MM.1S (cell line): ENCODE measurements at regions not wholly inside any gene's neighbourhood (a gene's known extent, or its start where the extent isn't known, plus 50 kb on each side); places are given as distances from the start of the nearest gene placed in this dataset.

Experiments used
- DNase-seq: peaks from one replicate; pipeline ENCODE4 v3.0.0-alpha.2; 2015
- H2AFZ ChIP-seq: fragments of 300-600 bp; sonication (generic); 2 replicates; pipeline ENCODE4 v1.6.0; 2016; ENCODE audit warnings: antibody characterized with exemption, low read length
- H3F3A ChIP-seq: fragments of 300-600 bp; sonication (generic); 2 replicates; pipeline ENCODE4 v1.6.1; 2016; ENCODE audit warnings: mild to moderate bottlenecking, antibody characterized with exemption, low read length, moderate library complexity, mixed read lengths; ENCODE audit not compliant: insufficient read depth
- H3K27ac ChIP-seq: fragments of 300-600 bp; sonication (generic); 2 replicates; pipeline ENCODE4 v1.5.1; 2016; ENCODE audit warnings: mild to moderate bottlenecking, low read length
- H3K27me3 ChIP-seq: fragments of 300-600 bp; sonication (generic); replicated peaks from 2 replicates; pipeline ENCODE4 v1.6.0; 2016; ENCODE audit warnings: low read length; ENCODE audit not compliant: insufficient read depth
- H3K36me3 ChIP-seq: fragments of 300-600 bp; sonication (generic); replicated peaks from 2 replicates; pipeline ENCODE4 v1.6.1; 2016; ENCODE audit warnings: mild to moderate bottlenecking, low read length, mixed read lengths; ENCODE audit not compliant: insufficient read depth
- H3K4me1 ChIP-seq: fragments of 300-600 bp; sonication (generic); 2 replicates; pipeline ENCODE4 v1.6.1; 2016; ENCODE audit warnings: low read length, mixed read lengths
- H3K4me2 ChIP-seq: fragments of 300-600 bp; sonication (generic); 2 replicates; pipeline ENCODE4 v1.6.0; 2016; ENCODE audit warnings: low read depth, low read length
- H3K4me3 ChIP-seq: fragments of 300-600 bp; sonication (generic); 2 replicates; pipeline ENCODE4 v1.5.1; 2016; ENCODE audit warnings: low read length, mixed read lengths
- H3K79me2 ChIP-seq: fragments of 300-600 bp; sonication (generic); 2 replicates; pipeline ENCODE4 v1.6.1; 2016; ENCODE audit warnings: mixed run types, low read length, mixed read lengths
- H3K9ac ChIP-seq: fragments of 300-600 bp; sonication (generic); 2 replicates; pipeline ENCODE4 v1.6.1; 2016; ENCODE audit warnings: low read length, mixed read lengths
- H3K9me2 ChIP-seq: fragments of 300-600 bp; sonication (generic); replicated peaks from 2 replicates; pipeline ENCODE4 v1.6.1; 2016; ENCODE audit warnings: mild to moderate bottlenecking, low read length, mixed read lengths; ENCODE audit not compliant: insufficient read depth
- H3K9me3 ChIP-seq: fragments of 300-600 bp; sonication (generic); replicated peaks from 2 replicates; pipeline ENCODE4 v1.6.1; 2016; ENCODE audit warnings: mild to moderate bottlenecking, low read length, mixed read lengths; ENCODE audit not compliant: insufficient read depth
- H4K20me1 ChIP-seq: fragments of 300-600 bp; sonication (generic); 2 replicates; pipeline ENCODE4 v1.6.1; 2016; ENCODE audit warnings: mild to moderate bottlenecking, low read length, moderate library complexity, mixed read lengths; ENCODE audit not compliant: insufficient read depth
- CTCF ChIP-seq: fragments of 300-600 bp; sonication (generic); IDR thresholded peaks from 2 replicates; pipeline ENCODE4 v1.5.1; 2016; ENCODE audit warnings: antibody characterized with exemption, low read length, mixed read lengths
- EZH2 ChIP-seq: fragments of 300-600 bp; sonication (generic); optimal IDR thresholded peaks from 2 replicates; pipeline ENCODE3; 2017; ENCODE audit warnings: low read depth, mild to moderate bottlenecking, antibody characterized with exemption, low read length, mixed read lengths
- EZH2phosphoT487 ChIP-seq: fragments of 300-600 bp; sonication (generic); IDR thresholded peaks from 2 replicates; pipeline ENCODE4 v1.6.1; 2018; ENCODE audit warnings: antibody characterized with exemption, low read length

GRCh38 chr6:33959661-33960344, 156.0 kb upstream of the MLN start:
- H3F3A ChIP-seq: no peaks in the 10 kb centered on the region
- no peak overlapping the region for H3K9ac ChIP-seq
- H3K27ac ChIP-seq: no peak overlapping the region
- peaks cover 54% of the 10 kb centered on the region for H3K27me3 ChIP-seq
- H4K20me1 ChIP-seq: no peaks in the 10 kb centered on the region
- no peaks in the 10 kb centered on the region for H3K9me2 ChIP-seq
- H3K4me3 ChIP-seq: no peak overlapping the region
- no peak overlapping the region for H2AFZ ChIP-seq
- no peaks in the 10 kb centered on the region for H3K9me3 ChIP-seq
- H3K79me2 ChIP-seq: no peaks in the 10 kb centered on the region
- no peak for DNase-seq
- no peaks in the 10 kb centered on the region for H3K4me1 ChIP-seq
- H3K4me2 ChIP-seq: no peak overlapping the region
- H3K36me3 ChIP-seq: no peaks in the 10 kb centered on the region
- TF ChIP-seq CTCF (no peak), EZH2phosphoT487 (no peak)

- Histone ChIP-seq H3K27ac (no peak overlapping the region), H3K4me3 (no peak overlapping the region), H3F3A (no peaks in the 10 kb centered on the region), H3K4me1 (no peaks in the 10 kb centered on the region), H2AFZ (no peak overlapping the region), H3K9me3 (no peaks in the 10 kb centered on the region), H4K20me1 (no peaks in the 10 kb centered on the region), H3K9me2 (no peaks in the 10 kb centered on the region), H3K36me3 (no peaks in the 10 kb centered on the region), H3K9ac (no peak overlapping the region), H3K4me2 (no peak overlapping the region), H3K79me2 (no peaks in the 10 kb centered on the region), H3K27me3 (peaks cover 54% of the 10 kb centered on the region)
- TF ChIP-seq EZH2phosphoT487: no peak
- no peak for TF ChIP-seq EZH2
- TF ChIP-seq CTCF: no peak
- no peak for DNase-seq
These were observed 155.5 kb upstream of the MLN start for GRCh38 chr6:33959329-33959651.

GRCh38 chr6:33958526-33959328, 154.9 kb upstream of the MLN start:
- no peak overlapping the region for H3K27ac ChIP-seq
- H3K4me3 ChIP-seq: no peak overlapping the region
- H3K9me2 ChIP-seq: no peaks in the 10 kb centered on the region
- no peaks in the 10 kb centered on the region for H3K36me3 ChIP-seq
- no peak overlapping the region for H2AFZ ChIP-seq
- no peaks in the 10 kb centered on the region for H4K20me1 ChIP-seq
- no peaks in the 10 kb centered on the region for H3K79me2 ChIP-seq
- no peak overlapping the region for H3K4me2 ChIP-seq
- TF ChIP-seq EZH2phosphoT487 (no peak), EZH2 (no peak), CTCF (peak; percentile 37)
- no peak for DNase-seq
- H3K9ac ChIP-seq: no peak overlapping the region
- no peaks in the 10 kb centered on the region for H3F3A ChIP-seq
- peaks cover 56% of the 10 kb centered on the region for H3K27me3 ChIP-seq
- H3K4me1 ChIP-seq: no peaks in the 10 kb centered on the region
- no peaks in the 10 kb centered on the region for H3K9me3 ChIP-seq
